Hematopoietic multipotent progenitor cell treated with erythropoietin and hydrocortisone succinate and interleukin-3 and kit ligand, for 17 days (in vitro differentiated cells): ENCODE measurements at regions not wholly inside any gene's neighbourhood (a gene's known extent, or its start where the extent isn't known, plus 50 kb on each side); places are given as distances from the start of the nearest gene placed in this dataset.

Experiments
- DNase-seq: peaks from one replicate; pipeline ENCODE4 v3.0.0-alpha.2; 2015; ENCODE audit warnings: low spot score

GRCh38 chr3:64911138-64911537, 223.3 kb upstream of the ADAMTS9 start:
- DNase-seq, result no peak

- no peak for DNase-seq
Observed at GRCh38 chr3:64909757-64910467, 222.1 kb upstream of the ADAMTS9 start.

- no peak for DNase-seq
Observed at GRCh38 chr3:64909011-64909410, 221.2 kb upstream of the ADAMTS9 start.

GRCh38 chr3:64908251-64908685, 220.5 kb upstream of the ADAMTS9 start:
- no peak for DNase-seq

- no peak for DNase-seq
Observed at GRCh38 chr3:64905906-64906410, 218.2 kb upstream of the ADAMTS9 start.

- DNase-seq, result no peak
Observed at GRCh38 chr3:64903006-64903405, 215.2 kb upstream of the ADAMTS9 start.

- DNase-seq, result no peak
Observed at GRCh38 chr3:64901986-64902516, 214.3 kb upstream of the ADAMTS9 start.

GRCh38 chr3:64901522-64901885, 213.7 kb upstream of the ADAMTS9 start:
- no peak for DNase-seq

- DNase-seq, result no peak
Observed at GRCh38 chr3:64900617-64901521, 213.1 kb upstream of the ADAMTS9 start.

GRCh38 chr3:64900156-64900555, 212.4 kb upstream of the ADAMTS9 start:
- DNase-seq, result no peak

GRCh38 chr3:64898941-64899340, 211.1 kb upstream of the ADAMTS9 start:
- DNase-seq, result no peak

- DNase-seq, result no peak
Observed at GRCh38 chr3:64895991-64896895, 208.4 kb upstream of the ADAMTS9 start.

GRCh38 chr3:64895106-64895990, 207.5 kb upstream of the ADAMTS9 start:
- no peak for DNase-seq

- no peak for DNase-seq
Observed at GRCh38 chr3:64894006-64894405, 206.2 kb upstream of the ADAMTS9 start.

- DNase-seq, result no peak
Observed at GRCh38 chr3:64892671-64893309, 205.0 kb upstream of the ADAMTS9 start.

GRCh38 chr3:64891021-64891420, 203.2 kb upstream of the ADAMTS9 start:
- no peak for DNase-seq

- DNase-seq, result no peak
Observed at GRCh38 chr3:64890466-64890865, 202.7 kb upstream of the ADAMTS9 start.

- no peak for DNase-seq
Observed at GRCh38 chr3:64890006-64890405, 202.2 kb upstream of the ADAMTS9 start.

GRCh38 chr3:64888840-64889392, 201.1 kb upstream of the ADAMTS9 start:
- no peak for DNase-seq

GRCh38 chr3:64888165-64888564, 200.4 kb upstream of the ADAMTS9 start:
- DNase-seq, result no peak
